ENCODE measurements at regions not wholly inside any gene's neighbourhood (a gene's known extent, or its start where the extent isn't known, plus 50 kb on each side); places are given as distances from the start of the nearest gene placed in this dataset.
A peak's percentile ranks its signal among the peaks of the same experiment; 100 is the strongest.

GRCh38 chr2:128717758-128718710 is 399.4 kb upstream of the HS6ST1 start:
- no peak for DNase-seq
- intact Hi-C loops (cut with DNase I) = no loop called here
- ATAC-seq (ENCODE audit: poor library complexity) = no peak

- ATAC-seq (ENCODE audit: poor library complexity) = no peak
- intact Hi-C loops (cut with DNase I) = no loop called here
- DNase-seq = no peak
Measured at GRCh38 chr2:128720080-128721022, 401.7 kb upstream of the HS6ST1 start.

- intact Hi-C loops (cut with DNase I) = no loop called here
- DNase-seq (no peak), ATAC-seq (ENCODE audit: poor library complexity) (no peak)
Measured at GRCh38 chr2:128721096-128721495, 402.4 kb upstream of the HS6ST1 start.

GRCh38 chr2:128722489-128722888 is 403.8 kb upstream of the HS6ST1 start:
- no peak for DNase-seq
- intact Hi-C loops (cut with DNase I) = no loop called here
- no peak for ATAC-seq (ENCODE audit: poor library complexity)

- ATAC-seq (ENCODE audit: poor library complexity) = no peak
- intact Hi-C loops (cut with DNase I) = no loop called here
- no peak for DNase-seq
Measured at GRCh38 chr2:128724547-128724946, 405.9 kb upstream of the HS6ST1 start.

GRCh38 chr2:128724972-128725371 is 406.3 kb upstream of the HS6ST1 start:
- ATAC-seq (ENCODE audit: poor library complexity) (no peak), DNase-seq (no peak)
- intact Hi-C loops (cut with DNase I) = no loop called here

GRCh38 chr2:128726236-128726635 is 407.6 kb upstream of the HS6ST1 start:
- DNase-seq = no peak
- intact Hi-C loops (cut with DNase I) = no loop called here
- ATAC-seq (ENCODE audit: poor library complexity) = no peak

GRCh38 chr2:128726911-128727310 is 408.2 kb upstream of the HS6ST1 start:
- ATAC-seq (ENCODE audit: poor library complexity) (no peak), DNase-seq (no peak)
- intact Hi-C loops (cut with DNase I) = no loop called here

- intact Hi-C loops (cut with DNase I) = no loop called here
- no peak for DNase-seq
- ATAC-seq (ENCODE audit: poor library complexity) = no peak
Measured at GRCh38 chr2:128727404-128727803, 408.7 kb upstream of the HS6ST1 start.

- ATAC-seq (ENCODE audit: poor library complexity) = no peak
- intact Hi-C loops (cut with DNase I) = no loop called here
- no peak for DNase-seq
Measured at GRCh38 chr2:128727914-128728313, 409.2 kb upstream of the HS6ST1 start.

GRCh38 chr2:128729051-128729450 is 410.4 kb upstream of the HS6ST1 start:
- DNase-seq (no peak), ATAC-seq (ENCODE audit: poor library complexity) (no peak)

GRCh38 chr2:128731994-128732650 is 413.5 kb upstream of the HS6ST1 start:
- intact Hi-C loops (cut with DNase I) = loop anchor here (10.0 kb wide), 2 partner anchors 523 to 663 kb away; no protein-coding TSS in a partner anchor
- DNase-seq (no peak), ATAC-seq (ENCODE audit: poor library complexity) (no peak)

More at GRCh38 chr2:128729051-128729450, 410.4 kb upstream of the HS6ST1 start:
- intact Hi-C loops (cut with DNase I) = no loop called here

- intact Hi-C loops (cut with DNase I) = loop anchor here (10.0 kb wide), 2 partner anchors 522 to 662 kb away; no protein-coding TSS in a partner anchor
- ATAC-seq (ENCODE audit: poor library complexity) (peak; percentile 64), DNase-seq (no peak)
Measured at GRCh38 chr2:128732976-128733431, 414.3 kb upstream of the HS6ST1 start.

- intact Hi-C loops (cut with DNase I) = loop anchor here (10.0 kb wide), 2 partner anchors 521 to 661 kb away; no protein-coding TSS in a partner anchor
- no peak for ATAC-seq (ENCODE audit: poor library complexity)
- DNase-seq = no peak
Measured at GRCh38 chr2:128733450-128733849, 414.8 kb upstream of the HS6ST1 start.

GRCh38 chr2:128734521-128735295 is 416.0 kb upstream of the HS6ST1 start:
- intact Hi-C loops (cut with DNase I) = loop anchor here (10.0 kb wide), 2 partner anchors 520 to 660 kb away; no protein-coding TSS in a partner anchor
- DNase-seq (peak; percentile 61), ATAC-seq (ENCODE audit: poor library complexity) (no peak)

- no peak for DNase-seq
- ATAC-seq (ENCODE audit: poor library complexity) = no peak
- intact Hi-C loops (cut with DNase I) = loop anchor here (10.0 kb wide), 2 partner anchors 519 to 659 kb away; no protein-coding TSS in a partner anchor
Measured at GRCh38 chr2:128735296-128735960, 416.8 kb upstream of the HS6ST1 start.

GRCh38 chr2:128736046-128736688 is 417.5 kb upstream of the HS6ST1 start:
- DNase-seq (no peak), ATAC-seq (ENCODE audit: poor library complexity) (peak; percentile 11)
- intact Hi-C loops (cut with DNase I) = loop anchor here (10.0 kb wide), 2 partner anchors 519 to 659 kb away; no protein-coding TSS in a partner anchor
